SK-N-SH (cell line): ENCODE measurements at regions not wholly inside any gene's neighbourhood (a gene's known extent, or its start where the extent isn't known, plus 50 kb on each side); places are given as distances from the start of the nearest gene placed in this dataset.

Source experiments
- CTCF ChIA-PET: fragments of 300-600, 350-600 bp; formaldehyde crosslinking; extraction: SDS; loops from one replicate; lab custom pipeline; 2021; lab: Yijun Ruan, JAX
- POLR2A ChIA-PET: fragments of 350-600 bp; sonication (Branson Sonifier 250); formaldehyde crosslinking; extraction: SDS; loops from one replicate; lab custom pipeline; 2020; ENCODE audit warnings: antibody characterized with exemption, inconsistent platforms; lab: Yijun Ruan, JAX
- DNase-seq: peaks from one replicate; pipeline ENCODE4 v3.0.0; 2012
- H2AFZ ChIP-seq: fragments of 200-600 bp; sonication (generic); 2 replicates; pipeline ENCODE4 v1.8.1; 2016; ENCODE audit warnings: antibody characterized with exemption, mild to moderate bottlenecking, low read depth
- H3F3A ChIP-seq: fragments of 200-600 bp; sonication (generic); replicated peaks from 2 replicates; pipeline ENCODE3; 2016; ENCODE audit warnings: antibody characterized with exemption, mild to moderate bottlenecking; ENCODE audit not compliant: insufficient read depth
- H3K27ac ChIP-seq, 2 experiments: fragments of 200-500 bp in 1 of 2; fragments of 200-600 bp in 1 of 2; sonication (Bioruptor generic) in 1 of 2; sonication (generic), shearing (Covaris generic) in 1 of 2; 2 replicates each; pipeline versions ENCODE4 v1.5.1 to v1.6.1; 2014 to 2016; ENCODE audit warnings: low read depth in 2 of 2, inconsistent platforms in 1 of 2, low read length in 1 of 2, mild to moderate bottlenecking in 1 of 2, mixed read lengths in 1 of 2
- H3K27me3 ChIP-seq: fragments of 200-600 bp; sonication (generic), shearing (Covaris generic); 2 replicates; pipeline ENCODE4 v1.6.1; 2016; ENCODE audit warnings: mixed run types; ENCODE audit not compliant: insufficient read depth
- H3K36me3 ChIP-seq, 2 experiments: fragments of 200-500 bp in 1 of 2; fragments of 200-600 bp in 1 of 2; sonication (Bioruptor generic) in 1 of 2; sonication (generic) in 1 of 2; replicated peaks in 1 of 2; 2 replicates each; pipeline versions ENCODE3 to v1.5.1; 2014 to 2016; ENCODE audit warnings: low read length in 1 of 2, mild to moderate bottlenecking in 1 of 2; ENCODE audit not compliant: insufficient read depth in 2 of 2, control insufficient read depth in 1 of 2
- H3K4me1 ChIP-seq, 2 experiments: fragments of 200-500 bp in 1 of 2; fragments of 200-600 bp in 1 of 2; sonication (Bioruptor generic) in 1 of 2; sonication (generic), shearing (Covaris generic) in 1 of 2; 2 replicates each; pipeline versions ENCODE4 v1.5.1 to v1.6.1; 2014 to 2016; ENCODE audit warnings: low read depth in 1 of 2, low read length in 1 of 2, mixed run types in 1 of 2; ENCODE audit not compliant: insufficient read depth in 2 of 2, control insufficient read depth in 1 of 2
- H3K4me2 ChIP-seq: fragments of 200-600 bp; sonication (generic), shearing (Covaris generic); 2 replicates; pipeline ENCODE4 v1.6.1; 2017; ENCODE audit warnings: mixed run types
- H3K4me3 ChIP-seq, 2 experiments: fragments of 200-500 bp in 1 of 2; fragments of 200-600 bp in 1 of 2; sonication (Bioruptor generic) in 1 of 2; sonication (generic), shearing (Covaris generic) in 1 of 2; 2 replicates each; pipeline versions ENCODE4 v1.5.1 to v1.8.1; 2014 to 2016; ENCODE audit warnings: low read depth in 2 of 2, inconsistent platforms in 1 of 2, low read length in 1 of 2, mild to moderate bottlenecking in 1 of 2, mixed read lengths in 1 of 2, moderate library complexity in 1 of 2
- H3K79me2 ChIP-seq: fragments of 200-600 bp; sonication (generic); 2 replicates; pipeline ENCODE4 v1.8.1; 2017; ENCODE audit warnings: mild to moderate bottlenecking; ENCODE audit not compliant: insufficient read depth
- H3K9ac ChIP-seq: fragments of 200-600 bp; sonication (generic); 2 replicates; pipeline ENCODE4 v1.6.1; 2017; ENCODE audit warnings: mixed run types
- H3K9me2 ChIP-seq: fragments of 200-600 bp; sonication (generic); 2 replicates; pipeline ENCODE4 v1.6.1; 2017; ENCODE audit warnings: mixed run types
- H3K9me3 ChIP-seq: fragments of 200-600 bp; sonication (generic); 2 replicates; pipeline ENCODE4 v1.6.1; 2017; ENCODE audit warnings: mixed run types, mild to moderate bottlenecking, moderate library complexity
- H4K20me1 ChIP-seq: fragments of 200-600 bp; sonication (generic); 2 replicates; pipeline ENCODE4 v1.6.1; 2017; ENCODE audit warnings: mild to moderate bottlenecking, mixed run types; ENCODE audit not compliant: insufficient read depth
- CHD2 ChIP-seq: fragments of 150-350 bp; IDR thresholded peaks from 2 replicates; pipeline ENCODE4 v1.6.1; 2018; ENCODE audit warnings: low read length; ENCODE audit not compliant: partially characterized antibody
- EP300 ChIP-seq, 2 experiments: IDR thresholded peaks; 2 replicates each; pipeline versions ENCODE4 v1.4.0 to v1.6.1; 2012; ENCODE audit warnings: borderline replicate concordance in 1 of 2, low read depth in 1 of 2, low read length in 1 of 2
- FOSL2 ChIP-seq: IDR thresholded peaks from 2 replicates; pipeline ENCODE4 v1.4.0; 2012; ENCODE audit warnings: low read depth, mild to moderate bottlenecking, moderate library complexity, borderline replicate concordance
- FOXM1 ChIP-seq: IDR thresholded peaks from 2 replicates; pipeline ENCODE4 v1.4.0; 2012; ENCODE audit warnings: low read depth, mild to moderate bottlenecking
- GATA2 ChIP-seq: sonication (generic); formaldehyde crosslinking; IDR thresholded peaks from 2 replicates; pipeline ENCODE4 v1.5.0; 2020; ENCODE audit warnings: mild to moderate bottlenecking, missing genetic modification reagents
- MEF2A ChIP-seq: IDR thresholded peaks from 2 replicates; pipeline ENCODE4 v1.4.0; 2012; ENCODE audit warnings: low read depth, borderline replicate concordance
- RFX5 ChIP-seq: IDR thresholded peaks from 2 replicates; pipeline ENCODE4 v1.6.1; 2012; ENCODE audit warnings: mild to moderate bottlenecking, improper control_type of control experiment, low read length
- RXRA ChIP-seq: IDR thresholded peaks from 2 replicates; pipeline ENCODE4 v1.4.0; 2012; ENCODE audit warnings: low read depth, mild to moderate bottlenecking, borderline replicate concordance
- YY1 ChIP-seq: IDR thresholded peaks from 2 replicates; pipeline ENCODE4 v1.4.0; 2012; ENCODE audit warnings: low read depth, mild to moderate bottlenecking
- WGBS: methylation state at CpG from one replicate; pipeline ENCODE4 v1.1.6; 2017; ENCODE audit warnings: low lambda C conversion rate; 5-methylcytosine and 5-hydroxymethylcytosine counted together
- TF ChIP-seq, protein P1 (sequence below): fragments of 150-350 bp; IDR thresholded peaks from 2 replicates; pipeline ENCODE4 v1.6.1; 2016; ENCODE audit warnings: mild to moderate bottlenecking, low read depth, low read length
- TF ChIP-seq, protein P2 (sequence below): IDR thresholded peaks from 2 replicates; pipeline ENCODE4 v1.6.1; 2012; ENCODE audit warnings: mild to moderate bottlenecking, low read depth, low read length, moderate library complexity
- TF ChIP-seq, protein P3 (sequence below): fragments of 150-350 bp; IDR thresholded peaks from 2 replicates; pipeline ENCODE4 v1.6.1; 2017; ENCODE audit warnings: antibody characterized with exemption, low read length, low read depth, borderline replicate concordance
- TF ChIP-seq, protein P4 (sequence below): IDR thresholded peaks from 2 replicates; pipeline ENCODE4 v1.4.0; 2012; ENCODE audit warnings: low read depth, borderline replicate concordance

DNA sequence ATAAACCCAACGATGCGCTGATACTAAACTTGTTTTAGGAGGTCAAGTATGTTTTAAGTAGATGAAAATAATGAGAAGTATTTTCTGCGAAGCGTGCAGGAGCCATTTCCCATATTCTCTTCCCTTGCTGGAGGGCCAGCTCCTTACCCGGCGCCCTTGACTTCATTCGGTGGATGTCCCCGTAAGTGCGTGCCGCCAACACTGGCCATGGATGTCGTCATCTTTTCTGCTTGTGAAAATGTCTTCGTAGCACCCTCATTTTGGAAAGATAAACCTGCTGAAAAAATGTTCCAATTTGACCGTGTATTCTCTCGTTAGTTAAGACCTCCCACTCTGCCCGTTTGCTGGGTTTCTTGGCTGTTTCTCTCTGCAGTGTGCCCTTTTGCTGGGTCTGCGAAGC lies 127.5 kb downstream of the RTP5 start (continued):
- TF ChIP-seq, protein P1, sequence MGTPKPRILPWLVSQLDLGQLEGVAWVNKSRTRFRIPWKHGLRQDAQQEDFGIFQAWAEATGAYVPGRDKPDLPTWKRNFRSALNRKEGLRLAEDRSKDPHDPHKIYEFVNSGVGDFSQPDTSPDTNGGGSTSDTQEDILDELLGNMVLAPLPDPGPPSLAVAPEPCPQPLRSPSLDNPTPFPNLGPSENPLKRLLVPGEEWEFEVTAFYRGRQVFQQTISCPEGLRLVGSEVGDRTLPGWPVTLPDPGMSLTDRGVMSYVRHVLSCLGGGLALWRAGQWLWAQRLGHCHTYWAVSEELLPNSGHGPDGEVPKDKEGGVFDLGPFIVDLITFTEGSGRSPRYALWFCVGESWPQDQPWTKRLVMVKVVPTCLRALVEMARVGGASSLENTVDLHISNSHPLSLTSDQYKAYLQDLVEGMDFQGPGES = no peak
- TF ChIP-seq GATA2 (no peak), MEF2A (no peak)

DNA sequence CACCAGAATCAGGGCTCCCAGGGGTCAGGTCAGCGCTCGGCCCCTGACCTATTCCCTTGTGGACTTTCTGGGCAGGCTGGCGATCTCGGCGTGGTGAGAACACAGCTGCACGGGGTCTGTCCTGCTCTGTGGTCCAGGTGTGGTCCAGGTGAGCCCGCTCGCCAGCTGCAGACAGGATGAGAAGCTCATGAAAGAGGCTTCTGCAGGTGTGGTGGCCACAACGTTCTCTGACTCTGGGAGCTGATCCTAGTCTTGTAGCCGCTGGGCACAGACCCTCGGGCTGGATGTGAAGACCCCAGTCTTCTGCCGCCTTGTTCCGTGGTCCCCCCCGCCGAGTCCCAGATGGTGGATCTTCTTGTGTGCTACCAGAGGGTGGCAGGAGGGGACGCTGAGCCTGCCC lies 129.7 kb downstream of the RTP5 start:
- no peak overlapping the region for H3K27ac ChIP-seq
- H3K9me3 ChIP-seq = no peaks in the 10 kb centered on the region
- H3K79me2 ChIP-seq = no peaks in the 10 kb centered on the region
- ChIA-PET CTCF (interaction anchor here (2.5 kb wide), 1 partner anchor 48 kb away, joined by 7 read pairs; no protein-coding TSS in a partner anchor), POLR2A (no interaction called here)
- H3K9me2 ChIP-seq = no peaks in the 10 kb centered on the region
- no peak overlapping the region for H3K4me2 ChIP-seq
- no peaks in the 10 kb centered on the region for H3F3A ChIP-seq
- H4K20me1 ChIP-seq = no peaks in the 10 kb centered on the region
- WGBS = 63% methylated on average over 3 of the region's 16 CpGs
- no peak overlapping the region for H3K4me3 ChIP-seq
- no peak for TF ChIP-seq FOXM1
- TF ChIP-seq, protein P2, sequence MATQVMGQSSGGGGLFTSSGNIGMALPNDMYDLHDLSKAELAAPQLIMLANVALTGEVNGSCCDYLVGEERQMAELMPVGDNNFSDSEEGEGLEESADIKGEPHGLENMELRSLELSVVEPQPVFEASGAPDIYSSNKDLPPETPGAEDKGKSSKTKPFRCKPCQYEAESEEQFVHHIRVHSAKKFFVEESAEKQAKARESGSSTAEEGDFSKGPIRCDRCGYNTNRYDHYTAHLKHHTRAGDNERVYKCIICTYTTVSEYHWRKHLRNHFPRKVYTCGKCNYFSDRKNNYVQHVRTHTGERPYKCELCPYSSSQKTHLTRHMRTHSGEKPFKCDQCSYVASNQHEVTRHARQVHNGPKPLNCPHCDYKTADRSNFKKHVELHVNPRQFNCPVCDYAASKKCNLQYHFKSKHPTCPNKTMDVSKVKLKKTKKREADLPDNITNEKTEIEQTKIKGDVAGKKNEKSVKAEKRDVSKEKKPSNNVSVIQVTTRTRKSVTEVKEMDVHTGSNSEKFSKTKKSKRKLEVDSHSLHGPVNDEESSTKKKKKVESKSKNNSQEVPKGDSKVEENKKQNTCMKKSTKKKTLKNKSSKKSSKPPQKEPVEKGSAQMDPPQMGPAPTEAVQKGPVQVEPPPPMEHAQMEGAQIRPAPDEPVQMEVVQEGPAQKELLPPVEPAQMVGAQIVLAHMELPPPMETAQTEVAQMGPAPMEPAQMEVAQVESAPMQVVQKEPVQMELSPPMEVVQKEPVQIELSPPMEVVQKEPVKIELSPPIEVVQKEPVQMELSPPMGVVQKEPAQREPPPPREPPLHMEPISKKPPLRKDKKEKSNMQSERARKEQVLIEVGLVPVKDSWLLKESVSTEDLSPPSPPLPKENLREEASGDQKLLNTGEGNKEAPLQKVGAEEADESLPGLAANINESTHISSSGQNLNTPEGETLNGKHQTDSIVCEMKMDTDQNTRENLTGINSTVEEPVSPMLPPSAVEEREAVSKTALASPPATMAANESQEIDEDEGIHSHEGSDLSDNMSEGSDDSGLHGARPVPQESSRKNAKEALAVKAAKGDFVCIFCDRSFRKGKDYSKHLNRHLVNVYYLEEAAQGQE = no peak
- TF ChIP-seq, protein P3, sequence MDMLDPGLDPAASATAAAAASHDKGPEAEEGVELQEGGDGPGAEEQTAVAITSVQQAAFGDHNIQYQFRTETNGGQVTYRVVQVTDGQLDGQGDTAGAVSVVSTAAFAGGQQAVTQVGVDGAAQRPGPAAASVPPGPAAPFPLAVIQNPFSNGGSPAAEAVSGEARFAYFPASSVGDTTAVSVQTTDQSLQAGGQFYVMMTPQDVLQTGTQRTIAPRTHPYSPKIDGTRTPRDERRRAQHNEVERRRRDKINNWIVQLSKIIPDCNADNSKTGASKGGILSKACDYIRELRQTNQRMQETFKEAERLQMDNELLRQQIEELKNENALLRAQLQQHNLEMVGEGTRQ = no peak
- no peak for TF ChIP-seq YY1
- TF ChIP-seq, protein P4, sequence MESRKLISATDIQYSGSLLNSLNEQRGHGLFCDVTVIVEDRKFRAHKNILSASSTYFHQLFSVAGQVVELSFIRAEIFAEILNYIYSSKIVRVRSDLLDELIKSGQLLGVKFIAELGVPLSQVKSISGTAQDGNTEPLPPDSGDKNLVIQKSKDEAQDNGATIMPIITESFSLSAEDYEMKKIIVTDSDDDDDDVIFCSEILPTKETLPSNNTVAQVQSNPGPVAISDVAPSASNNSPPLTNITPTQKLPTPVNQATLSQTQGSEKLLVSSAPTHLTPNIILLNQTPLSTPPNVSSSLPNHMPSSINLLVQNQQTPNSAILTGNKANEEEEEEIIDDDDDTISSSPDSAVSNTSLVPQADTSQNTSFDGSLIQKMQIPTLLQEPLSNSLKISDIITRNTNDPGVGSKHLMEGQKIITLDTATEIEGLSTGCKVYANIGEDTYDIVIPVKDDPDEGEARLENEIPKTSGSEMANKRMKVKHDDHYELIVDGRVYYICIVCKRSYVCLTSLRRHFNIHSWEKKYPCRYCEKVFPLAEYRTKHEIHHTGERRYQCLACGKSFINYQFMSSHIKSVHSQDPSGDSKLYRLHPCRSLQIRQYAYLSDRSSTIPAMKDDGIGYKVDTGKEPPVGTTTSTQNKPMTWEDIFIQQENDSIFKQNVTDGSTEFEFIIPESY = no peak
- TF ChIP-seq RFX5 = no peak
- TF ChIP-seq FOSL2 = no peak
- TF ChIP-seq EP300 (IDR thresholded peaks at IDR 0.05; ENCODE audit: borderline replicate concordance in 1 of 2, low read depth in 1 of 2, low read length in 1 of 2) = no peak
- TF ChIP-seq RXRA = no peak
- no peak for TF ChIP-seq CHD2
- DNase-seq = no peak
- H2AFZ ChIP-seq = no peak overlapping the region
- H3K9ac ChIP-seq = no peak overlapping the region
- H3K4me1 ChIP-seq = no peaks in the 10 kb centered on the region
- no peaks in the 10 kb centered on the region for H3K27me3 ChIP-seq
- no peaks in the 10 kb centered on the region for H3K36me3 ChIP-seq
